OCI-LY3 (cell line): ENCODE measurements at regions not wholly inside any gene's neighbourhood (a gene's known extent, or its start where the extent isn't known, plus 50 kb on each side); places are given as distances from the start of the nearest gene placed in this dataset.

Experiments
- H2AFZ ChIP-seq: fragments of 200-600, 300-600 bp; shearing (Covaris generic); 2 replicates; pipeline ENCODE4 v1.6.0; 2014; ENCODE audit warnings: antibody characterized with exemption, low read depth, low read length
- H3K27ac ChIP-seq: fragments of 200-600, 300-600 bp; sonication (generic); 2 replicates; pipeline ENCODE4 v1.5.1; 2014; ENCODE audit warnings: mild to moderate bottlenecking, low read length, moderate library complexity, mixed read lengths
- H3K27me3 ChIP-seq: fragments of 200-600, 300-600 bp; sonication (generic); 2 replicates; pipeline ENCODE4 v1.6.1; 2014; ENCODE audit warnings: low read depth, low read length, mixed read lengths
- H3K36me3 ChIP-seq: fragments of 200-600, 300-600 bp; sonication (generic); replicated peaks from 2 replicates; pipeline ENCODE3; 2014; ENCODE audit warnings: low read depth, low read length, mixed read lengths
- H3K4me1 ChIP-seq: fragments of 300-600, 200-600 bp; sonication (generic); 2 replicates; pipeline ENCODE4 v1.6.1; 2014; ENCODE audit warnings: low read length, mixed read lengths
- H3K4me2 ChIP-seq: fragments of 200-600, 300-600 bp; sonication (generic); 2 replicates; pipeline ENCODE4 v1.6.1; 2014; ENCODE audit warnings: low read length, mixed read lengths
- H3K4me3 ChIP-seq: fragments of 300-600, 200-600 bp; sonication (generic); 2 replicates; pipeline ENCODE4 v1.5.1; 2014; ENCODE audit warnings: antibody characterized with exemption, mild to moderate bottlenecking, low read length, moderate library complexity
- H3K79me2 ChIP-seq: fragments of 300-600, 200-600 bp; shearing (Covaris generic); 2 replicates; pipeline ENCODE4 v1.6.1; 2014; ENCODE audit warnings: mild to moderate bottlenecking, low read length, mixed read lengths
- H3K9ac ChIP-seq: fragments of 300-600, 200-600 bp; shearing (Covaris generic); 2 replicates; pipeline ENCODE4 v1.6.0; 2014; ENCODE audit warnings: mild to moderate bottlenecking, low read length, moderate library complexity
- H3K9me3 ChIP-seq: fragments of 200-600, 300-600 bp; shearing (Covaris generic); 2 replicates; pipeline ENCODE4 v1.6.1; 2014; ENCODE audit warnings: low read length, mixed read lengths; ENCODE audit not compliant: insufficient read depth
- H4K20me1 ChIP-seq: fragments of 200-600, 300-600 bp; sonication (generic); 2 replicates; pipeline ENCODE4 v1.6.1; 2016; ENCODE audit warnings: low read length, mixed read lengths; ENCODE audit not compliant: insufficient read depth
- CTCF ChIP-seq: fragments of 200-600, 300-600 bp; sonication (generic); IDR thresholded peaks from 2 replicates; pipeline ENCODE4 v1.5.1; 2014; ENCODE audit warnings: antibody characterized with exemption, low read length, low read depth
- EZH2phosphoT487 ChIP-seq: fragments of 200-600 bp; shearing (Covaris generic); IDR thresholded peaks from 2 replicates; pipeline ENCODE4 v1.6.1; 2018; ENCODE audit warnings: antibody characterized with exemption, mixed run types, low read depth

GRCh38 chr4:128376303-128376702 lies 88.7 kb upstream of the PGRMC2 start:
- H2AFZ ChIP-seq: no peak overlapping the region
- H3K36me3 ChIP-seq: no peaks in the 10 kb centered on the region
- no peaks in the 10 kb centered on the region for H3K9me3 ChIP-seq
- TF ChIP-seq CTCF (no peak), EZH2phosphoT487 (no peak)
- no peak overlapping the region for H3K4me2 ChIP-seq
- no peaks in the 10 kb centered on the region for H3K4me1 ChIP-seq
- no peak overlapping the region for H3K4me3 ChIP-seq
- H3K27ac ChIP-seq: no peak overlapping the region
- no peaks in the 10 kb centered on the region for H3K79me2 ChIP-seq
- H3K9ac ChIP-seq: no peak overlapping the region
- no peaks in the 10 kb centered on the region for H4K20me1 ChIP-seq
- H3K27me3 ChIP-seq: no peaks in the 10 kb centered on the region

GRCh38 chr4:128373628-128374027 lies 86.0 kb upstream of the PGRMC2 start:
- Histone ChIP-seq H3K4me1 (no peaks in the 10 kb centered on the region), H3K4me3 (no peak overlapping the region), H3K36me3 (no peaks in the 10 kb centered on the region), H3K27me3 (no peaks in the 10 kb centered on the region), H2AFZ (no peak overlapping the region), H3K9me3 (no peaks in the 10 kb centered on the region), H3K79me2 (no peaks in the 10 kb centered on the region), H4K20me1 (no peaks in the 10 kb centered on the region), H3K4me2 (no peak overlapping the region), H3K9ac (no peak overlapping the region), H3K27ac (no peak overlapping the region)
- TF ChIP-seq CTCF (no peak), EZH2phosphoT487 (no peak)

- H4K20me1 ChIP-seq: no peaks in the 10 kb centered on the region
Observed at GRCh38 chr4:128371876-128372275, 84.3 kb upstream of the PGRMC2 start.

GRCh38 chr4:128371001-128371777 lies 83.6 kb upstream of the PGRMC2 start:
- H3K4me1 ChIP-seq: no peaks in the 10 kb centered on the region
- H3K4me3 ChIP-seq: no peak overlapping the region
- no peaks in the 10 kb centered on the region for H3K9me3 ChIP-seq
- no peaks in the 10 kb centered on the region for H3K79me2 ChIP-seq
- no peaks in the 10 kb centered on the region for H4K20me1 ChIP-seq
- no peak overlapping the region for H3K27ac ChIP-seq
- H3K4me2 ChIP-seq: no peak overlapping the region
- no peak overlapping the region for H3K9ac ChIP-seq
- H2AFZ ChIP-seq: no peak overlapping the region
- TF ChIP-seq CTCF (no peak), EZH2phosphoT487 (no peak)
- H3K36me3 ChIP-seq: no peaks in the 10 kb centered on the region
- H3K27me3 ChIP-seq: no peaks in the 10 kb centered on the region

More at GRCh38 chr4:128371876-128372275, 84.3 kb upstream of the PGRMC2 start:
- TF ChIP-seq EZH2phosphoT487 (no peak), CTCF (no peak)
- Histone ChIP-seq H3K9ac (no peak overlapping the region), H3K4me2 (no peak overlapping the region), H2AFZ (no peak overlapping the region), H3K27me3 (no peaks in the 10 kb centered on the region), H3K4me3 (no peak overlapping the region), H3K79me2 (no peaks in the 10 kb centered on the region), H3K9me3 (no peaks in the 10 kb centered on the region), H3K4me1 (no peaks in the 10 kb centered on the region), H3K27ac (no peak overlapping the region), H3K36me3 (no peaks in the 10 kb centered on the region)
